GM12892 (cell line): ENCODE measurements at regions not wholly inside any gene's neighbourhood (a gene's known extent, or its start where the extent isn't known, plus 50 kb on each side); places are given as distances from the start of the nearest gene placed in this dataset.

Source experiments
- POLR2A ChIP-seq: IDR thresholded peaks from 2 replicates; pipeline ENCODE4 v1.6.1; 2011; ENCODE audit warnings: low read depth, low read length, control low read depth
- POLR2AphosphoS5 ChIP-seq: IDR thresholded peaks from 2 replicates; pipeline ENCODE4 v1.6.1; 2011; ENCODE audit warnings: low read depth, low read length, control low read depth

GRCh38 chr2:217289177-217289906, 429.5 kb upstream of the TNP1 start:
- TF ChIP-seq POLR2AphosphoS5 = no peak
- no peak for TF ChIP-seq POLR2A
